GM18507 (cell line): ENCODE measurements at regions not wholly inside any gene's neighbourhood (a gene's known extent, or its start where the extent isn't known, plus 50 kb on each side); places are given as distances from the start of the nearest gene placed in this dataset.

Source experiments
- DNase-seq: peaks from one replicate; pipeline ENCODE4 v3.0.0; 2011; ENCODE audit warnings: low read depth; ENCODE audit not compliant: insufficient read length; ENCODE audit errors: extremely low spot score
- FAIRE-seq: peaks from 2 replicates; lab custom pipeline; 2011; peaks lifted over from hg19 to GRCh38; lab: Jason Lieb, UNC

DNA sequence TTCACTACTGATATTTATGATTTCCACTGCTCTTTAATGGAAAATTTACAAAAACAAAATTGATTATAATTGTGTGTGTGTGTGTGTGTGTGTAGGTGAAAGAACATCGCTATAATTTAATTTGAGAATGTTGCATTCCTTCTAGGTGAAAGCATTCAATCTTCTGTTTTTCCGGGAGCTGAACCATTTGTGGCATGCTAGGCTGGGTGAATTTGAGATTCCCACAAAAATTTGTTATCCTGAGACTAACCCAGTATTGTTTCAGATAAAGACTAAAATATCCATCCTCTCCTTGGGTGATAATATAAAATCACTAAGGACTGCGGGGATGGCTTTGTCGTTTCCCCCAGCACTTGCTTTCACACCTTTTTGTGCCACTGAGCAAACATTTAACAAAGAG, 911.2 kb upstream of the PIK3C3 start:
- no peak for FAIRE-seq
- DNase-seq = no peak

DNA sequence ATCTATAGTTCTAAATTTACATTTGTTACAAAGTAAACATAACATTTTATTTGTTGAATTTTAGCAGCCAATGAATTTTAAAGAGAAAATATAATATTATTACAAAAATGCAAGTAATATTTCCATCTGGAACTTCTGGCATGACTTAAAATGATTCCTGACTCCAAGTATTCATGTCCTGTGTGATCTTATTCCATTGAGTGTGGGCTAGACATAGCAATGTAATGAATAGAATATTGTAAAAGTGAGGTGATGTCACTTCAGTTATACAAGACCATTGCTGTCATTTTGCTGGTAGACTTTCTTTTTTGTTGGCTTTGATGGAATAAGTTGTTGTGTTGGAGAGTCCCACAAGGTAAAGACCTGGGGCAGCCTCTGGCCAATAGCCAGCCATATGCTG, 912.2 kb upstream of the PIK3C3 start:
- no peak for FAIRE-seq
- no peak for DNase-seq

DNA sequence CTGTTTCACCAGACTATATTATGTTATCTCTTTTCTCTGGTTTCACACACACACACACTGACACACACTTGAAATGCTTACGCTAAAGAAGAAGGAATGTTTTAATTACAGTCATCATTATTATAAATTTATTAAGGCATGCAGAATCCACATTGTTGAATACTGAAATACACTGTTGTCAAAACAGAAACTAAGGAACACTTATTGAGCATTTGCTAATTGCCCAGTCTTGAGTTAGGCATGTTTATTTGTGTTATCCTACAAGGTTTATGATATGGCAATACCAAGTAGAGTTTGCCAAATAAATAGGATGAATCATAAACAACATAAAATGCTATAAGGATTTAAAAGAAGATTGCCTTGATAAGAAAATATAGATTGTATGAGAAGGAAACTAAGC, 917.0 kb upstream of the PIK3C3 start:
- FAIRE-seq (no peak), DNase-seq (no peak)

DNA sequence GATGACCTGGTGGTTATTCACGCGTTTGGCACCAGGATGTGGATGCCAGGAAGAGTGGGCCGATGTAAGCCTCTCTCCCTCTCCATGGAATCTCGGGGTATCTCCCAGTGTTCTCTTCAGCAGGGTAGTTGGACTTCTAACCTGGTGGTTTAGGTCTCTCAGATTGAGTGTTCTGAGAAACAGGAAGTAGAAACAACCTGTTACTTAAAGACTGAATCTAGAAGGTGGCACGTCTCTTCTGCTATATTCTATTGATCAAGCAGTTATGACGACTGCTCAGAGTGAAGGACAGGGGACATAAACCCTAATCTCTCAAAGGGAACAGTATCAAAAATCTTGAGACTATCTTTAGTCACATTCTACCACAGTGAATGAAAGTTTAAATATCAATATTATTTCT, 918.7 kb upstream of the PIK3C3 start:
- FAIRE-seq (no peak), DNase-seq (no peak)

DNA sequence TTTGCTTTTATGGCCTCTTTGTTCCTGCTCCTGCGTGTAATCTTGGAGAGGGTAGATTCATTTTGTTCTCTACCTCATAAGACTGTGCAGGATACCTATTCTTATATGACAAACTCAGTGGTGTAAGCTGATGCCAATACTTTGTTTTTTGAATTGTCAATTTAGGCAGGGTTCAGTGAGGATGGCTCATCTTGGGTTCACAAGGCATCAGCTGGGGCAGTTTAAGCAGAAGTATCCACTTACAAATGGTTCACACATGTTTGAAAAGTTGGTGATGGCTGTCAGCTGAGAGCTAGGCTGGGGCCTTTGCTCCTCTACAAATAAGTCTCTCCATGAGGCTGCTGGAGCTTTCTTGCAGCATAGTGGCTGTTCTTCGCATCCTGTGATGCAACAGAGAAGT, 920.6 kb upstream of the PIK3C3 start:
- FAIRE-seq (no peak), DNase-seq (no peak)

DNA sequence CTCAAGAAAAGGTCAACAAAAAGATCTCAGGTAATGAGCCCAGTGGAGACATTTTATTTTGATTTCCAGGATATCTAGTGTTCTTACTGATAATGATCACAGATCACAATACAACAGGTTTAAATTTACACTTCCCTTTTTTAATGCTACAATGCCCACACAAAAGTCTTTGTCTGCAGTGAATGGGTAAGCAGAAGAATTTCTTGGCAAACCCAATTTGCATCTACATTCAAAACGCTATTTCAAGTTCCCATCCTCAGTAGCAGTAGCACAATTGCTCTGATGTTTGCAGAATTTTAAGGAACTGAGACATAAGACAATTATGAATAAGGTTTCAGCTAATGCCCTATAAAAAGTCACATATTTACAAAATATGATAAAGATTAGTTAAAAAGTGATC, 929.4 kb upstream of the PIK3C3 start:
- no peak for DNase-seq
- FAIRE-seq = no peak

DNA sequence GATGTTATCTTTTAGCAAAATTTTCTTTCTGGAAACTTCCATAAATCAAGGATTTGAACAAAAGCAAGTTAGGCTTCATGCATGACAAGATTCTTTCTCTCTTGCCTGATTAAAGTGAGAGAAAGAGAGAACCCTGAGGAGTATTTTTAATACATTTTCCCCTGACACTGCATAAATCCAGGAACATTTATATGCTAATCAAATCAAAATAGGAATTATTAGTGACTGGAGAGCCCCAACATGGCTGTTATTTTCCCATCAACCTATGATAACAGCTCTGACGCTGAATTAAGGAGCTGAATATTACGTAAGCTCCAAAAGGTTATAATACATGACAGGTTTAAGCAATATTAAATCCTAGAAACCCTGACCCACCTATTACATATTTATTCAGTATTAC, 930.2 kb upstream of the PIK3C3 start:
- DNase-seq (no peak), FAIRE-seq (no peak)

DNA sequence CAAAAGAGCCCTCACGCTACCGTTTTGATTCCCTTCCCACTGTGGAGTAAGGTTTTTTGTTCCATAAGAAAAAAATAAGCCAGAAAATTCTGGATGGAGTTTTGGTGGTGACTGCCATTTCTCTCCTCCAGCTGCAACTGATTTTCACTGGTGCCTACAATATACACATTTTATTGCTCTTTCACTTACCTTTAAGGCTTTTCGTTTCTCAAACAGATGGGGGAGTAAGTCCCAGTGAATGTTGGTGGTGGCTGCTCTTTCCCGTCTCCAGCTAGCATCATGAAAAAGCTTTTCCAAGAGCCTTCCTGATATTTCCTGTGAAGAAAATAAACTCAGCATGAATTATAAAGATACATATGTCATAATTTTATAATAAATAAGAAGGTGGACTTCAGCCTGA, 932.5 kb upstream of the PIK3C3 start:
- FAIRE-seq = no peak
- DNase-seq = no peak

DNA sequence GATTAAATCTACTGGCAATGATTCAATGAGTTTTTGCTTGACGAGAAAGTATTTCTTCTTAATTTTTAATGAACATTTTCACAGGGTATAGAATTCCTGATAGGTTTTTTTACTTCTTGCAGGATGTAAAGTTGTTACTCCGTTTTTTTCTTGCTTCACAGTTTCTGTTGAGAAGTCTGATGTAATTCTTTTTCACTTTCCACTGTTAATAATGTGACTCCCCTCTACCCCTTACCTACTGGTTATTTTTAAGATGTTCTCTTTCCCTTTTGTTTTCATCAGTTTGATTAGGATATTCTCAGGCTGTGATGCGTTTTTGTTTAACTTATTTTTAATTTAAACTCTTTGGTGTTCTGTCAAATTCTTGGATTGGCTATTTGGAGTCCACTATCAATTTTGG, 933.9 kb upstream of the PIK3C3 start:
- DNase-seq (no peak), FAIRE-seq (no peak)

DNA sequence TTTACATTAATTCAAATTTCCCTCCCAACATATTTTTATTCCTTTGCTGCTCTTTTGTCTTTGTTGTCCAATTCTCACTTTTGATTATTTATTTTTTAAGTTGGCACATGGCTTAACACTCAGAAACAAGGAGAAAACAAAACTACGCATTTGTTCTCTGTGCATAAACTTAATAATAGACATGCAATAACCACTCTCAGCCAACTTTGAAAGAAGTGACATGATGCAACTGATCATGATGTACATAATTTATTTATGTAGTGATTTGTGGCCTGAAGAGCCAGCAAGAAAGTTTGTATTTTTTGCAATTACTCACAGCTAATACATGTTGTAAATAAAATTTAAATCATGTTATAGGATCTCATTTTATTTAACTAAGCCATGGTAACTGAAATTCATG, 942.8 kb upstream of the PIK3C3 start:
- DNase-seq (no peak), FAIRE-seq (no peak)

DNA sequence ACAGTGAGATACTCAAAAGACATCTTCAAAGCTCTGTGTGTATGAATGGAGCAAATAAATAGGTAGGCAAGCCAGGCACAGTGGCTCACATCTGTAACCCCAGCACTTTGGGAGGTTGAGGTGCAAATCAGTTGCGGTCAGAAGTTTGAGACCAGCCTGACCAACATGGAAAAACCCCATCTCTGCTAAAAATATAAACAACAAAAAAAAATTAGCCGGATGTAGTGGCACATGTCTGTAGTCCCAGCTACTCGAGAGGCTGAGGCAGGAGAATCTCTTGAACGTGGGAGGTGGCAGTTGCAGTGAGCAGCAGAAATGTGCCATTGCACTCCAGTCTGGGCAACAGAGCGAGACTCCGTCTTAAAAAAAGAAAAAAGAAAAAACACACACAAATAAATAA, 945.1 kb upstream of the PIK3C3 start:
- FAIRE-seq (no peak), DNase-seq (no peak)

DNA sequence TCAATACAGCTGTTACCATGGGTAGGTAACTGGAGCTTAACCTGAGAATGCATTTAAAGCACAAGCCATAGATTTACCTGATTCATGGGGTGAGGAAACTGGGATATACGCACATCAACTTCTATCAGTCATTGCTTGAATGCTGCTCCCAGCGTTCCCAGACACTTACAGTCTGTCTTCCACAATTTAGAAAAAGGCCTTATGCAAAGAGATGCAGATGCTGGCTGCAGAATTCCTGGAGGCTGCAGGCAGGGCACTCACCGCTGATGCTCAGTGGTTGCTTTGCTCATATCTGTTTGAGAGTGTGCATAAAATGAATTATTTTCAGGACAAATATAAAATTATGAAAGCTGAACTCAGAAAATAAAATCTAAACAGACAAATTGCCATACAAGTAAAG, 950.7 kb upstream of the PIK3C3 start:
- FAIRE-seq = no peak

DNA sequence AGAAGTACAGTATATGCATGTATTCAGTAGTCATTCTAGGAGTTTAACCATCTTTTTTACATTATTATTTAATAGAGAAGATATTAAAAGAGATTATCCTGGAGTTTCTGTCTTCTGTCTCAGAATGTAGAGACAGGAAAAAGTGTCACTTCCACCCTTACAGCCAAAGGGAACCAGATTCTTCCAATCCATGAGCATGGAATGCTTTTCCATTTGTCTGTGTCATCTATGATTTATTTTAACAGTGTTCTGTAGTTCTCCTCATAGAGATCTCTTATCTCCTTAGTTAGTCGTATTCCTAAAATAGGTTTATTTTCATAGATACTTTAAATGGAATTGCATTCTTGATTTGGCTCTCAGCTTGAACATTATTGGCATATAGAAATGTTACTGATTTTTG, 959.5 kb upstream of the PIK3C3 start:
- no peak for DNase-seq
- no peak for FAIRE-seq

More for the DNA sequence above, 950.7 kb upstream of the PIK3C3 start:
- no peak for DNase-seq

DNA sequence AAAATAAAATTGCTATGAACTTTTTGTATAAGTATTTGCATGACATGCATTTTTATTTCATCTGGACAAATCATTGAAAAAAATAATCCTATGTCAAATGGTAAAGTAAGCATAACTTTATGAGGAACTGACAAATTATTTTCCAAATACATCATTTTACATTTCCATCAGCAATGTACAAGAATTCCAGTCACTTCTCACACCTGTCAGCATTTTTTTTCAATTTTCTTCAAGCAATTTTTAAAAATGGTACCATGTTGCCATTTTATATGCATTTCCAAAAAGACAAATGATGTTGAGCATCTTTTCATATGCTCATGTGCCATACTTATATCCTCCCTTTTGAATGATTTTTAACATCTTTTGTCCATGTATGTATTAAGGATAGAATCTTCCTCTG, 961.7 kb upstream of the PIK3C3 start:
- FAIRE-seq (no peak), DNase-seq (no peak)

DNA sequence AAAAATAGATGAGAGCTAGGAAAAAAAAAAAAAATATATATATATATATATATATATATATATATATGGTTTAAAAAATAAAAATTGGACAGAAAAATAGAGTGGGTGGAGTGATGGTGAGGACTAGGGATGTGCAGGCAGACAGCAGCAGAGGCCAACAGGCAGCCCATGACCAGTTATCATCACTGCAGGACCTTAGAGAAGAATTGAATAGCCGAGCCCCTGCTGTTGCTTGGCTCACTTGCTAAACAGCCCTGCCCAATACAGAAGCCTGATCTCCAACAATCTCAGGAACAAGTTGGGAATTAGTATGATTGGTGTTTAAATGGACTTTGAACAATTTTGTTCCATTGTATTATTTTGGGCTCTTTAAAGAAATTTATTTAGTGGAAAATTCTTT, 967.5 kb upstream of the PIK3C3 start:
- FAIRE-seq = no peak
- no peak for DNase-seq

DNA sequence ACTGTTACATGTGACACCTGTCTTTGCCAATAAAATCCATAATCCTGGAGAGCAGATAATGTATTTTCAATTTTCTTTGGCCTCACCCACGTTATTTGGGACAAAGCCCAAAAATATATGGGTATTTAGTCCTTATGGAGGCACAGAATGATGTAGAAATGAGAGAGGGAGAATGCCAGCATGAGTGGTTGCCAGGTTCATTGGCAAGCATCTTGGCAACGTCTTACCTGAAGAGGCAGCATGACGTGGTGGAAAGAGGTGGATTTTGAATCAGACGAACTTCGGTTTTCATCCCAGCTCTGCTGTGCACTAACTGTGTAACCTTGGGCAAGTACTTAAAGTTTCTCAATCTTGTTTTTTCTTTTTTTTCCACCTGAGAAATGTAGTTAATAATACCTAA, 969.6 kb upstream of the PIK3C3 start:
- FAIRE-seq (no peak), DNase-seq (no peak)

DNA sequence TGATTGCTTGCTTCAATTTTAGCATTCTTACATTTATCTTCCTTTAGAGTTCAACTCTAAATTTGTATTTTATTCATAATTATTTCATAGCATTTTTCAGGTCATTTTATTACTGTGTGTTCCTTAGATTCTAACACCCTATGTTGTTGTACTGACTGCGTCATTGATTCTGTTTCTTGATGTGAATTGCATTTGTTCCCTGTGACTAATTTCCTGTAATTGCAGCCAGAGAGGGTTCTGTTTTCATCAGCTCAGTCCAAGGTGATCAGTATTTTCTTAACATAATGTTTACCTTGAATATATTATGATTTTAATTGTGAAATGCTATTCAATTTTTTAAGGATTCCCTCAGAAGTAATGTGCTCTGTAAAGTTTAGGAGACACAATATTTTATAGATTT, 970.2 kb upstream of the PIK3C3 start:
- FAIRE-seq = no peak

DNA sequence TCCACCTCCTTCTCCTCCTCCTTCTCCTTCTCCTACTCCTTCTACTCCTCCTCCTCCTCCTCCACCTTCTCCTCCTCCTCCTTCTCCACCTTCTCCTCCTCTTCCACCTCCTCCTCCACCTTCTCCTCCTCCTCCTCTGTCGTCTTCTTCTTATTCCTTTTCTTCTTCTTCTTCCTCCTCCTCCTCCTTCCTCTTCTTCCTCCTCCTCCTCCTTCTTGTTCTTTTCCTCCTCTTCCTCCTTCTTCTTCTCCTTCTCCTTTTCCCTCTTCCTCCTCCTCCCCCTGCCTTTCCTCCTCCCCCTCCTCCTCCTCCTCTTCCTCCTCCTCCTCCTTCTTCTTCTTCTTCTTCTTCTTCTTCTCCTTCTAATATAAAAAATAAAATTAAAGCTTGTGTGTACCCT, 971.2 kb upstream of the PIK3C3 start:
- FAIRE-seq (no peak), DNase-seq (no peak)

More for the DNA sequence above, 970.2 kb upstream of the PIK3C3 start:
- DNase-seq = no peak

DNA sequence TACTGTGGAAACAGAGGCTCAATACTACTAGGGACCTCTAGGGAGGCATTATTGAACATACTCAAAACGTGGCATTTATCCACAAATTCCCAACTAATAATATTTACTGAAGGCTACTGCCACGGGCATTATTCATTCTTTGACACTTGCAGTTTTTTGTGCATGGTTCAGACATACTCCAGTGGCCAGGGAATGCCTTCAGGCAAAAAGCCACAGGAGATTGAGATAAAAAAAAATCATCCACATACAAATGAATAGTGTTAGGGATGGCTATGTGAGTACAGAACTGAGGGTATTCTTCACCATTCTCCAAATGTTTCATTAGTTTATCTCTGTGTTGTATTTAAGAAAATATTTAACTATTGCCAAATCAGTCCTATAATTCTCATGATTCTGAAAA, 974.9 kb upstream of the PIK3C3 start:
- no peak for FAIRE-seq
- DNase-seq = no peak

DNA sequence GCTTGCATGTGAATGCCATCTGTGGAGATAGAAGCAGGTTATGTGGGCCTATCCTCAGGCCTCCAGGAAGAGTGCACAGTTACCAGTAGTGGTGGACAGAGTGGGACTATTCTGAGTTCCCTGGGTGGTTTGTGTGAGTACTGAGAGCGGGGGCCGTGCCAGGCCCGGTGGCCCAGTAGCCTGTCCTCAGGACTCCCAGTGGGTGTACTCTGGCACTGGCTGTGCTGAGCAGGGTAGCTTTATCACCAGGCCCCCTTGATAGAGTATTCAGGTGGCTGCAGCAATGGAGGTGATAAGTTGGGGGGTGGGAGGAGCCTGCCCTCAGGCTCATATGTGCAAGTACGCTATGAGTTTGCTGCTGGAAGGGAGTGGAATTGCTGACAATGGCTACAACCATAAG, 979.0 kb upstream of the PIK3C3 start:
- FAIRE-seq = no peak
- no peak for DNase-seq

DNA sequence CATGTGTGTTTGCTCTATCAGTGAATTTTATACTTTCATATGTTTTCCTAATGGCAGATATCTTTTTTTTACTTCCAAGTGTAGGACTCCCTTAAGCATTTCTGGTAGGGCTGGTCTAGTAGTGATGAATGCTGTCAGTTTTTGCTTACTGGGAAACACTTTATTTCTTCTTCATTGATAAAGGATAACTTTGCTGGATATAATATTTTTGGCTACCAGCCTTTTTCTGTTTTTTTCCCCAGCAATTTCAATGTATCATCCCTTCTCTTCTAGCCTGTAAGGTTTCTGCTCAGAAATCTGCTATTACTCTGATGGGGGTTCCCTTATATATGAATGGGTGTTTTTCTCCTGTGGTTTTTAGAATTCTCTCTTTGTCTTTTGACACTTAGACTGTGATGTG, 980.6 kb upstream of the PIK3C3 start:
- no peak for DNase-seq
- FAIRE-seq = no peak

DNA sequence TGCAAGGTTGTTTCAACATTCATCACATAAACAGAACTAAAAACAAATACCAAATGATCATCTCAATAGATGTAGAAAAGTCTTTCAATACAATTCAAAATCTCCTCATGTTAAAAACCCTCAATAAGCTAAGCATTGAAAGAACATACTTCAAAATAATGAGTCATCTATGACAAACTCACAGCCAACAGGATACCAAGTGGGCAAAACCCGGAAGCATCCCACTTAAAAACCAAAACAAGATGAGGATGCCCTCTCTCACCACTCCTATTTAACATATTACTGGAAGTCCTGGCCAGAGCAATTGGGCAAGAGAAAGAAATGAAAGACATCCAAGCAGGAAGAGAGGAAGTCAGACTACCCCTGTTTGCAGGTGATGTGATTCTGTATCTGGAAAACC, 992.2 kb upstream of the PIK3C3 start:
- FAIRE-seq (no peak), DNase-seq (no peak)
